Natural killer cell (primary cell): ENCODE measurements at regions not wholly inside any gene's neighbourhood (a gene's known extent, or its start where the extent isn't known, plus 50 kb on each side); places are given as distances from the start of the nearest gene placed in this dataset.
"Not testable (repeated sequence)": the region's sequence is repeated elsewhere in the genome, so short reads cannot be mapped to it uniquely, and the experiment has no call there.

ENCODE experiments used
- ATAC-seq, 3 donors: fragments of 150-1000 bp in 2 of 3; fragments of 200-7000 bp in 1 of 3; cut with Tn5 transposase; 1 replicate in 1 of 3; 2 replicates in 2 of 3; pipeline ENCODE4 v1.10.0; 2021; ENCODE audit warnings: mild to moderate bottlenecking in 2 of 3, moderate library complexity in 2 of 3
- DNase-seq, 2 donors: peaks; one replicate each; pipeline versions ENCODE4 v3.0.0 to v3.0.0-alpha.2; 2013 to 2021; ENCODE audit warnings: mixed read lengths in 1 of 2
- H3K27ac ChIP-seq: one replicate; pipeline ENCODE4 v1.5.1; 2013; ENCODE audit warnings: mild to moderate bottlenecking, low read length
- H3K27me3 ChIP-seq: one replicate; pipeline ENCODE4 v1.6.1; 2013; ENCODE audit warnings: low read length; ENCODE audit not compliant: control insufficient read depth, insufficient read depth
- H3K36me3 ChIP-seq: one replicate; pipeline ENCODE4 v1.6.1; 2013; ENCODE audit warnings: low read length; ENCODE audit not compliant: control insufficient read depth, insufficient read depth
- H3K4me1 ChIP-seq: one replicate; pipeline ENCODE4 v1.6.1; 2013; ENCODE audit warnings: low read length; ENCODE audit not compliant: control insufficient read depth, insufficient read depth
- H3K4me3 ChIP-seq: one replicate; pipeline ENCODE4 v1.5.1; 2013; ENCODE audit warnings: low read length
- H3K9me3 ChIP-seq: one replicate; pipeline ENCODE4 v1.6.1; 2013; ENCODE audit warnings: low read length; ENCODE audit not compliant: control insufficient read depth, insufficient read depth
- H3K27ac Mint-ChIP-seq, 2 donors: one replicate each; pipeline ENCODE4 v1.8.0; 2022; ENCODE audit warnings: mild to moderate bottlenecking in 2 of 2, mixed read lengths in 2 of 2, moderate library complexity in 1 of 2
- H3K27me3 Mint-ChIP-seq, 2 donors: one replicate each; pipeline ENCODE4 v1.8.0; 2022; ENCODE audit warnings: low read depth in 2 of 2, mixed read lengths in 2 of 2
- H3K36me3 Mint-ChIP-seq: one replicate; pipeline ENCODE4 v1.8.0; 2022; ENCODE audit warnings: mixed read lengths
- H3K4me1 Mint-ChIP-seq, 2 donors: one replicate each; pipeline ENCODE4 v1.8.0; 2022; ENCODE audit warnings: mixed read lengths in 2 of 2
- H3K4me3 Mint-ChIP-seq: one replicate; pipeline ENCODE4 v1.8.0; 2022; ENCODE audit warnings: mild to moderate bottlenecking, moderate library complexity, mixed read lengths
- H3K9me3 Mint-ChIP-seq, 2 donors: one replicate each; pipeline ENCODE4 v1.8.0; 2022; ENCODE audit warnings: mixed read lengths in 2 of 2
- CTCF ChIP-seq: fragments of 200-600 bp; IDR thresholded peaks from one replicate; pipeline ENCODE4 v1.8.0; 2022; ENCODE audit warnings: antibody characterized with exemption
- WGBS: methylation state at CpG from one replicate; pipeline ENCODE4 v1.1.7; 2013; ENCODE audit warnings: missing lambda C conversion rate; ENCODE audit not compliant: insufficient coverage; 5-methylcytosine and 5-hydroxymethylcytosine counted together
- intact Hi-C: fragments of 100-400 bp; cut with micrococcal nuclease; formaldehyde crosslinking; loops from one replicate; pipeline ENCODE4 v1.14.2; 2022

GRCh38 chr4:156377036-156377710 is 423.5 kb upstream of the CTSO start:
- ATAC-seq (no peak), DNase-seq (no peak)
- Histone ChIP-seq H3K4me3 (no peak overlapping the region), H3K27ac (no peak overlapping the region), H3K27me3 (no peaks in the 10 kb centered on the region), H3K4me1 (no peaks in the 10 kb centered on the region), H3K9me3 (no peaks in the 10 kb centered on the region), H3K36me3 (no peaks in the 10 kb centered on the region)
- Mint-ChIP-seq H3K27ac (no peak overlapping the region), H3K4me1 (no peaks in the 10 kb centered on the region), H3K9me3 (peaks cover 5% of the 10 kb centered on the region in 2 donors), H3K4me3 (no peak overlapping the region), H3K27me3 (no peaks in the 10 kb centered on the region), H3K36me3 (no peaks in the 10 kb centered on the region)
- intact Hi-C loops: no loop called here
- 81% methylated on average over 4 of the region's 5 CpGs for WGBS
- no peak for TF ChIP-seq CTCF

GRCh38 chr4:156374894-156375293 is 421.2 kb upstream of the CTSO start:
- H3K36me3 Mint-ChIP-seq: no peaks in the 10 kb centered on the region
- no peaks in the 10 kb centered on the region for H3K27me3 Mint-ChIP-seq
- no peaks in the 10 kb centered on the region for H3K27me3 ChIP-seq
- no peak overlapping the region for H3K27ac Mint-ChIP-seq
- no peaks in the 10 kb centered on the region for H3K9me3 ChIP-seq
- intact Hi-C loops: no loop called here
- DNase-seq (no peak), ATAC-seq (no peak)
- TF ChIP-seq CTCF: no peak
- no peak overlapping the region for H3K27ac ChIP-seq
- no peaks in the 10 kb centered on the region for H3K4me1 Mint-ChIP-seq
- H3K9me3 Mint-ChIP-seq: peaks cover 0 to 2% of the 10 kb centered on the region in 2 donors
- H3K4me1 ChIP-seq: no peaks in the 10 kb centered on the region
- H3K36me3 ChIP-seq: no peaks in the 10 kb centered on the region
- H3K4me3 ChIP-seq: no peak overlapping the region
- H3K4me3 Mint-ChIP-seq: no peak overlapping the region

GRCh38 chr4:156374069-156374468 is 420.4 kb upstream of the CTSO start:
- no peaks in the 10 kb centered on the region for H3K27me3 ChIP-seq
- Mint-ChIP-seq H3K4me3 (no peak overlapping the region), H3K36me3 (no peaks in the 10 kb centered on the region), H3K9me3 (peaks cover 2 to 3% of the 10 kb centered on the region in 2 donors), H3K27me3 (no peaks in the 10 kb centered on the region), H3K27ac (no peak overlapping the region), H3K4me1 (no peaks in the 10 kb centered on the region)
- intact Hi-C loops: no loop called here
- no peak for TF ChIP-seq CTCF
- DNase-seq (no peak), ATAC-seq (no peak)
- no peak overlapping the region for H3K27ac ChIP-seq
- no peaks in the 10 kb centered on the region for H3K9me3 ChIP-seq
- H3K36me3 ChIP-seq: no peaks in the 10 kb centered on the region
- H3K4me1 ChIP-seq: no peaks in the 10 kb centered on the region
- 100% methylated on average over 1 of the region's 2 CpGs for WGBS
- H3K4me3 ChIP-seq: no peak overlapping the region

- H3K4me3 Mint-ChIP-seq, ATAC-seq, H3K27me3 ChIP-seq, H3K4me1 ChIP-seq, H3K27ac Mint-ChIP-seq, H3K9me3 ChIP-seq, H3K27ac ChIP-seq, H3K36me3 Mint-ChIP-seq, intact Hi-C loops, H3K4me1 Mint-ChIP-seq, DNase-seq, H3K27me3 Mint-ChIP-seq, H3K36me3 ChIP-seq, H3K4me3 ChIP-seq: not testable (repeated sequence)
- H3K9me3 Mint-ChIP-seq: peaks cover 7 to 20% of the 10 kb centered on the region in 2 donors
- WGBS: 84% methylated on average over 12 of the region's 13 CpGs
Measured at GRCh38 chr4:156367502-156367901, 413.8 kb upstream of the CTSO start.
